A673 (cell line): ENCODE measurements at regions not wholly inside any gene's neighbourhood (a gene's known extent, or its start where the extent isn't known, plus 50 kb on each side); places are given as distances from the start of the nearest gene placed in this dataset.

ENCODE experiments used
- BruUV-seq: library from RNA; stranded (reverse); fragments of 400-500 nt; replicated peaks from 2 replicates; lab custom pipeline; 2021; lab: Mats Ljungman, UMichigan
- CTCF ChIA-PET: fragments of 300-600 bp; sonication (Branson Sonifier 250); formaldehyde crosslinking; loops from one replicate; lab custom pipeline; 2022; ENCODE audit warnings: antibody characterized with exemption; lab: Charles Lee
- POLR2A ChIA-PET: fragments of 300-600 bp; sonication (Branson Sonifier 250); formaldehyde crosslinking; loops from one replicate; lab custom pipeline; 2022; ENCODE audit warnings: antibody characterized with exemption; ENCODE audit not compliant: low non-redundant PET; lab: Charles Lee
- DNase-seq: peaks from one replicate; pipeline ENCODE4 v3.0.0-alpha.2; 2015; ENCODE audit warnings: low spot score
- H3K27ac ChIP-seq: fragments of 200-600 bp; sonication (generic); 2 replicates; pipeline ENCODE4 v1.5.1; 2016; ENCODE audit warnings: mixed run types, low read depth, mild to moderate bottlenecking, mixed read lengths, antibody characterized with exemption, low read length; ENCODE audit not compliant: poor library complexity, severe bottlenecking
- H3K27me3 ChIP-seq: fragments of 200-600 bp; sonication (generic); replicated peaks from 2 replicates; pipeline ENCODE4 v1.6.1; 2017; ENCODE audit warnings: mixed run types, low read depth, mild to moderate bottlenecking, mixed read lengths, antibody characterized with exemption, low read length; ENCODE audit not compliant: insufficient read depth, poor library complexity
- H3K36me3 ChIP-seq: fragments of 200-600 bp; sonication (generic); 2 replicates; pipeline ENCODE4 v1.6.1; 2016; ENCODE audit warnings: mixed run types, mild to moderate bottlenecking, mixed read lengths, antibody characterized with exemption, low read length; ENCODE audit not compliant: insufficient read depth, poor library complexity, severe bottlenecking
- H3K4me1 ChIP-seq: fragments of 200-600 bp; sonication (generic); 2 replicates; pipeline ENCODE4 v1.6.1; 2017; ENCODE audit warnings: mixed run types, mild to moderate bottlenecking, mixed read lengths, antibody characterized with exemption, low read length; ENCODE audit not compliant: insufficient read depth, poor library complexity, severe bottlenecking
- H3K4me3 ChIP-seq: fragments of 200-600 bp; sonication (generic); 2 replicates; pipeline ENCODE4 v1.5.1; 2016; ENCODE audit warnings: low read depth, mixed run types, mild to moderate bottlenecking, mixed read lengths, low read length; ENCODE audit not compliant: poor library complexity, severe bottlenecking
- H3K9me3 ChIP-seq: fragments of 200-600 bp; sonication (generic); 2 replicates; pipeline ENCODE4 v1.6.1; 2016; ENCODE audit warnings: mixed run types, low read depth, mild to moderate bottlenecking, mixed read lengths, antibody characterized with exemption, low read length; ENCODE audit not compliant: poor library complexity, severe bottlenecking
- CTCF ChIP-seq: fragments of 300-800, 200-600 bp; sonication (generic); conservative IDR thresholded peaks from 2 replicates; pipeline ENCODE4 v1.5.1; 2017; ENCODE audit warnings: low read depth, mild to moderate bottlenecking, antibody characterized with exemption, low read length, moderate library complexity, mixed read lengths
- EZH2 ChIP-seq: fragments of 200-600 bp; sonication (generic); IDR thresholded peaks from 2 replicates; pipeline ENCODE4 v1.6.1; 2017; ENCODE audit warnings: borderline replicate concordance, low read depth, mild to moderate bottlenecking, mixed read lengths, antibody characterized with exemption, low read length; ENCODE audit not compliant: poor library complexity, severe bottlenecking
- intact Hi-C: fragments of 100-400 bp; cut with micrococcal nuclease; formaldehyde crosslinking; loops from one replicate; pipeline ENCODE4 v1.10.0; 2022; ENCODE audit not compliant: unreplicated experiment

GRCh38 chr10:120800528-120801323 lies 50.4 kb upstream of the WDR11 start:
- Histone ChIP-seq H3K4me1 (no peaks in the 10 kb centered on the region), H3K27me3 (peaks cover 61% of the 10 kb centered on the region), H3K36me3 (no peaks in the 10 kb centered on the region), H3K4me3 (no peak overlapping the region), H3K27ac (no peak overlapping the region), H3K9me3 (no peaks in the 10 kb centered on the region)
- CTCF ChIA-PET: no interaction called here
- no peak for DNase-seq
- intact Hi-C loops: no loop called here
- POLR2A ChIA-PET: no interaction called here
- TF ChIP-seq EZH2: no peak
- TF ChIP-seq CTCF: no peak
- BruUV-seq: no TSS peak
